SK-N-DZ (cell line): ENCODE measurements at regions not wholly inside any gene's neighbourhood (a gene's known extent, or its start where the extent isn't known, plus 50 kb on each side); places are given as distances from the start of the nearest gene placed in this dataset.
A peak's percentile ranks its signal among the peaks of the same experiment; 100 is the strongest.
"Not testable (repeated sequence)": the region's sequence is repeated elsewhere in the genome, so short reads cannot be mapped to it uniquely, and the experiment has no call there.

Experiments used
- DNase-seq: peaks from one replicate; pipeline ENCODE4 v3.0.0-alpha.2; 2015; ENCODE audit warnings: low spot score

GRCh38 chr20:48128436-48128835, 343.2 kb upstream of the SULF2 start:
- DNase-seq: no peak

DNA sequence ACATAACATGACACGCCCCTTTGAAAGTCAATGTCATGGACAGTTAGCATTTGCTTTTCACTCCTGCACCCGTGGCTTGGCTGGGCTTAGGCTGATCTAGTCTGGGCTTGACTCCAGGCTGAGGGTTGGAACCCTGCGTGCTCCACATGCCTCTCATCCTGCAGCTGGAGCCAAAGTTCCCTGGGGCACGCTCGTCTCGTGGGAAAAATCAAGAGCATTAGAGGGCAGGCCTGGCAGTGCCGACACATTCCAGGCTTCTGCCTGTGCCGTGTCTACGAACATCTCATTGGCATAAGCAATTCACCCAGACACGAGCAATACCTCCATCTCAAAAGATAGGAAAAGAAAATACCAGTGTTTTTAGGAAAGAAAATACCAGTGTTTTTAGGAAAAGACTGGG, 342.7 kb upstream of the SULF2 start:
- not testable (repeated sequence) for DNase-seq

GRCh38 chr20:48127133-48127532, 341.9 kb upstream of the SULF2 start:
- DNase-seq: not testable (repeated sequence)

GRCh38 chr20:48126227-48126740, 341.0 kb upstream of the SULF2 start:
- peak; percentile 36 for DNase-seq

- DNase-seq: no peak
These were observed 339.7 kb upstream of the SULF2 start for GRCh38 chr20:48124960-48125359.

- DNase-seq: no peak
These were observed 339.0 kb upstream of the SULF2 start for GRCh38 chr20:48124181-48124782.

DNA sequence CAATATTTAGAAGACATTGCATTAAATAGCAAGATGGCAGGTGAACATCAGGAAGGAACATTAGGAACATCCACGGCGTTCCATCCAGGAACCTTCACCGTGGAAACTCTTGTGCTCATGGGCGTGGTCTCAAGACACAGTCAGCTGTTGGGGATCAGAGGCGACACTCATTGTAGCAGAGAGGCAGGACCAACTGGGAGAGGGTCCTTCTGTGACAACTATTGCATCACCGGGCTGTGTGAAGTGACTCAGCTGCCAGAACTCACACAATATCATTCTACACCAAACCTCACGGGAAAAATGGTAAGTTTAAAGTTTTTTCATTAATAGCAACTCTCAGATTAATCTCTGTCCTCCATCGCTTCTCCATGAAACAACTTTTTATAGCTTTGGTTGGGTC, 334.8 kb upstream of the SULF2 start:
- DNase-seq: no peak

DNA sequence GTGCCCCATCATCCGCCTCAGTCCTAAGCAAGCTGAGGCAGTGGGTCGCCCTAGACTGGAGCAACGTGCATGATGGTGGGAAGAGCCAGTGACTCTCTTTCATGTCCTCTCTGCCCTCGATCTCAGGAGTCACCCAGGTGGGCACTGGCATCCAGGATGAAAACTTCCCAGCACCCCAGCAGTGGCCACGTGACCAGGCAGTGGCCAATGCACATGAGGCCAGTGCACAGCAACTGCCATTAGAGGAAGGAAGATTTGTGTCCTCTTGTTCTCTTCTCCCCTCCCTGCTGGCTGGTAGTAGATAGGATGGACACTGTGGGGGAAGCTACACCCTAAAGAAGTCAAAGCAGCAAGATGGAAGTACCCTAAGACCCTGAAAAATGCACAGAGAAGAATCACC, 334.1 kb upstream of the SULF2 start:
- not testable (repeated sequence) for DNase-seq

DNA sequence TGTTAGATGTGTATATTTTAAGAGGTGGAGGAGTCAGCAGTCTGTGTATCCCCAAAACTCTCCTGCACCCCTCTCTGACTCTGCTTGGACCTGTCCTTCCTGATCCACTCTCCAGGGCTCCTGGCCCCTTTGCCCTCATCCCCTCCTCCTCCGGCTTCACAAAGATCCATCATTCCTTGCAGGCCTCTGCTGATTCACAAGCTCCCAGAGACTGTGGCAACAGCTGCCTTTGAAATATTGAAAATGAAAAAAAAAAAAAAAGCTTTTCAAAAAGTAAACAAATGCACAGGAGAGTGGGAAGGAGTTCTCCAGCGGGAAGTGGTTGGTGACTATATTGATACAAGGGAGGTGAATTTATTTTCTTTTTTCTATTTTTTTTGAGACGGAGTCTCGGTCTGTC, 330.2 kb upstream of the SULF2 start:
- DNase-seq: no peak

GRCh38 chr20:48107560-48107959, 322.3 kb upstream of the SULF2 start:
- DNase-seq: no peak

GRCh38 chr20:48106428-48106827, 321.1 kb upstream of the SULF2 start:
- DNase-seq: no peak

DNA sequence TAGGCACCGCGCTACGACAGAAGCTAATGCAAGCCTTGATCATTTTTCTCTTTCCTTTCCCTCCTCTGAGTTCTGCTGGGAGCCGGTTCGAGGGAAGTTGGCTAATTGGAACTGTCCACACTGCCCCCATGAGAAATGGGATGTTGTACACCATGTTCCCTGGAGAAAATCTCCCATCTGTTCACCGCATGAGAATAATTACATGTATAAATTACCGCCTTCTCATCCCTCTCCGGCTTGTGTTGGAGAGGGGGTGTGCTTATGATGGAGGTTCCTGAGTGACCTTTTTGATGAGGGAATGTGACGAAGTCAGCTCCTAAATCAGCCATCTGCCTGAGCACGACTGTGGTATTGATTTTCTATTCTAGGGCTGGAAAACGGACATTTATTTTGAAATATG, 320.2 kb upstream of the SULF2 start:
- no peak for DNase-seq

- DNase-seq: no peak
These were observed 317.8 kb upstream of the SULF2 start for GRCh38 chr20:48102931-48103660.

- no peak for DNase-seq
These were observed 317.0 kb upstream of the SULF2 start for GRCh38 chr20:48102076-48102787.

DNA sequence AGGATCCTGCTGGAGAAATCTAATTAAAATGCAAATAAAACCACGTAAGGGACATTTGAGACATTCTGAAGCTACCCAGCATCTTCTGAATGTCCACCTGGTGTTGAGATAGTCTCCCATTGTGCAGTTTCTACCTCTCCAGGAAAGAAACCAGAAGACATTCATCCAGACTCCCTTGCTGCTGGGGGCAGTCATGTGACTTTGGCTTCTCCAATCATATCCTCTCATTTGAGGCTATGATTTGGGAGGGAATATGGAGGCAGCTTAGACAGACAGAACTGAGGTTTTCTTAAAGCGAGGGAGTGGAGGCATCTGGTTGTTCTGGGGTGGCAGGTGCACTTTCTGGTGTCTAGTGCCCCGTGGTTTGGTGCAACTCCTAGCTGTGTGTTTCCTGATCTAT, 315.2 kb upstream of the SULF2 start:
- DNase-seq: peak; percentile 58

DNA sequence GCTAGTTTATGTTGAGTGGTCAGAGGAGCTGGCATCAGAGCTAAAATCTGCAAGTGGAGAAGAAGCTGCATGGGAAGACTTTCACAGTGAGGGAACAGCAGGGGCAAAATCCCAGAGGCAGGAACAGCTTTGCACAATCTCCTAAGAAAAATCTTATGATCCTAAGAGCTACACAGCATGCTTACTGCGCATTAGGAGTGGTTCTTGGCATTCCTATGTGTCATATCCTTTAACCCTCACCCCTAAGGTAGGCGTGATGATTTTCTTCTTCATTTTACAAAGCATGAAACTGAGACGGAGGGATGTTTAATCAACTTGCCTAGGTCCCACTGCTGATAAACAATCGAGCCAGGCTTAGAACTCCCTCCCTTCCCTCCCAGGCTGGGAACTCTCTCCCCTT, 313.6 kb upstream of the SULF2 start:
- no peak for DNase-seq

GRCh38 chr20:48098099-48098498, 312.8 kb upstream of the SULF2 start:
- peak; percentile 50 for DNase-seq

DNA sequence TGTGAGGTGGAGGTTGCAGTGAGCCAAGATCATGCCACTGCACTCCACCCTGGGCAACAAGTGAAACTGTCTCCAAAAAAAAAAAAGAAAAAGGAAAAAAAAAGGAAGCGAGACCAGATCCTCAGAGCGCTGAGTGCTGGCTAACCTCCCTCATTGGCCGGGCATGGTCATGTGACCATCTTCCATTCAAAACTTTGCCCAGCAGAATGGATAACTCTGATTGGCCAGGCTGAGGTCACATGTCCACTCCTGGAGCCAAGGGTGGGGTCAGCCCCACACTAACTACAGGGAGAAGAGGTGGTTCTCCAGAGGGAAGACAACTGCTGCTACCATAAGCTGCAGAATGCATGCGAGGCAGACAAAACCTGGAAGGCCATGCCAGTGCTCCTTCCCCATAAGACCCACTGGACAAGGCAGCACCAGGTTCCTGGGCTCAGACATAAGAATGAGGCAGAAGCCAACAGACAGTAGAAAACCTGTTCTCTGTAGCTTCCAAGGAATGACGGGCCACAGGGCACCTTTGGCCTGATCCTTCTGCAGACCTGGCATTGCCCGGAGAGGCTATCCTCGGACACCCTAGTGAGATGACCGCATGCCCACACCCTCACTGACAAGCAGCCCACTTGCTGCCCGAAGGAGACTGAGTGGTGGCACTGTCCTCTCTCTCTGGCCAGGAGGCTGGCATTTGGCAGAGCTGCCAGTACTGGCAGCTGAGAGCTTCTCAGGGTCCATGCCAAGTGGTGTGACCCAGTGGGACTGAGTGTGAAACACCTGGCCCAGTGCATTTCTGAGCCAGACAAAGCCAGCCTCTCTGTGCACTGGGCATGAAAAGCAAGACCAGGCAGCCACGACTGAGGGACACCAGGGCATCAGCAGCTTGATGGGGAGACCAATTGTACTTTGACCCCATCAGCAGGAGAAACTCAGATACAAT, 311.9 kb upstream of the SULF2 start:
- DNase-seq: peak; percentile 41

DNA sequence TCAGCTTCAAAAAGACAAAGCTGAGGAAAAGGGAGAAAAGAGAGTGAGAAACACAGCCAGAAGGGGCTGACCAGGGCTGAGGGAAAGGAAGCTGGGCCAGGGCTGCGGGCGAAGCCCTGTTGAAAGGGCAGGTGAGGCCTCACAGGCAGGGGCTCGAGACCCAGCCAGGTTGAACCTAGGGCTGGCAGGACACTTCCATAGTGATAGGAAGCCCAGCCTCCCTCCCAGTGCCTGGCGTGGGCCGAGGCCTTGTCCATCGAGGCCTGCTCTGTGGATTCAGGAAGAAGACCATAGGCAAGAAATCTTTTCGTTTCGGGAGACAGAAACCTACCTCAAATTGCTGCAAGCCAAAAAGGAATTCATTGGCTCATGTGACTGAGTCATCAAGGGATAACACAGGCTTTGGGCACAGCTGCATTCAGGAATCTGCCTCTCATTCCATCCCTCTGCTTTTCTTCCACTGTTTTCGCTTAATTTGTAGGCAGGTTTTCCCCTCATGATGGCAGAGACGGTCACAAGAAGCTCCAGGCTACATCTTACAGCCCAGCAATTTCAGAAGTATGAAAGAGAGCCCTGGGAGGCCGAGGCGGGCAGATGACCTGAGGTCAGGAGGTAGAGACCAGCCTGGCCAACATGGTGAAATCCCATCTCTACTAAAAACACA, 311.1 kb upstream of the SULF2 start:
- DNase-seq: no peak

DNA sequence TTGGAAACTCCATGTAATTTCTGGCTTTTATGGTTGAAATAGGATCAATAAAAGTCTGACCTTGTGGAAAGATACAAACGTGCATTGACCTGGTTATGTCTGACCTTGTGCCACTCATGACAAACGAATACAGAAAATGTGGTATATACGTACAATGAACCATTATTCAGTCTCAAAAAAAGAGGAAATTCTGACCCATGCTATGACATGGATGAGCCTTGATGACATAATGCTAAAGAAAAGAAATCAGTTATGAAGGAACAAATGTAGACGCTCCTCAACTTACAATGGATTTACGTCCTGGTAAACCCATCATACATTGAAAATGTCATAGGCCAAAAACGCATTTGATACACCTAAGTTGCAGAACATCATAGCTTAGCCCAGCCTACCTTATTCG, 309.7 kb upstream of the SULF2 start:
- no peak for DNase-seq

GRCh38 chr20:48094196-48094749, 309.0 kb upstream of the SULF2 start:
- peak; percentile 55 for DNase-seq
